ENCODE measurements at regions not wholly inside any gene's neighbourhood (a gene's known extent, or its start where the extent isn't known, plus 50 kb on each side); places are given as distances from the start of the nearest gene placed in this dataset.
"Not testable (repeated sequence)": the region's sequence is repeated elsewhere in the genome, so short reads cannot be mapped to it uniquely, and the experiment has no call there.

- Histone ChIP-seq H3K27ac (no peak overlapping the region), H3K4me3 (no peak overlapping the region), H3K9ac (no peak overlapping the region), H3K36me3 (no peaks in the 10 kb centered on the region), H3K9me3 (no peaks in the 10 kb centered on the region), H3K27me3 (no peaks in the 10 kb centered on the region), H3K4me2 (no peak overlapping the region), H4K20me1 (no peaks in the 10 kb centered on the region), H3K4me1 (no peaks in the 10 kb centered on the region)
- no peak for TF ChIP-seq Cebpa-rat (IDR thresholded peaks at IDR 0.05)
These were observed 51.8 kb upstream of the PMAIP1 start for GRCh38 chr18:59848002-59848401.

GRCh38 chr18:59847491-59847846 lies 52.3 kb upstream of the PMAIP1 start:
- H3K4me1 ChIP-seq, H3K4me2 ChIP-seq, H3K27ac ChIP-seq, H3K4me3 ChIP-seq, H4K20me1 ChIP-seq, H3K36me3 ChIP-seq, H3K9ac ChIP-seq, H3K27me3 ChIP-seq, H3K9me3 ChIP-seq: not testable (repeated sequence)

GRCh38 chr18:59846814-59847490 lies 52.8 kb upstream of the PMAIP1 start:
- Histone ChIP-seq H3K4me1 (no peaks in the 10 kb centered on the region), H3K4me2 (no peak overlapping the region), H4K20me1 (no peaks in the 10 kb centered on the region), H3K27ac (no peak overlapping the region), H3K9me3 (no peaks in the 10 kb centered on the region), H3K9ac (no peak overlapping the region), H3K36me3 (no peaks in the 10 kb centered on the region), H3K4me3 (no peak overlapping the region), H3K27me3 (no peaks in the 10 kb centered on the region)
- TF ChIP-seq Cebpa-rat (IDR thresholded peaks at IDR 0.05) = no peak

- TF ChIP-seq Cebpa-rat (IDR thresholded peaks at IDR 0.05) = no peak
- Histone ChIP-seq H3K9ac (no peak overlapping the region), H3K4me2 (no peak overlapping the region), H3K27ac (no peak overlapping the region), H3K4me3 (no peak overlapping the region), H3K27me3 (no peaks in the 10 kb centered on the region), H3K4me1 (no peaks in the 10 kb centered on the region), H3K9me3 (no peaks in the 10 kb centered on the region), H4K20me1 (no peaks in the 10 kb centered on the region), H3K36me3 (no peaks in the 10 kb centered on the region)
These were observed 56.8 kb upstream of the PMAIP1 start for GRCh38 chr18:59842947-59843346.

- Histone ChIP-seq H3K4me1 (peaks cover 20% of the 10 kb centered on the region), H3K27me3 (no peaks in the 10 kb centered on the region), H3K36me3 (no peaks in the 10 kb centered on the region), H4K20me1 (no peaks in the 10 kb centered on the region), H3K4me3 (no peak overlapping the region), H3K9me3 (no peaks in the 10 kb centered on the region), H3K4me2 (no peak overlapping the region), H3K9ac (no peak overlapping the region), H3K27ac (no peak overlapping the region)
- TF ChIP-seq Cebpa-rat (IDR thresholded peaks at IDR 0.05) = no peak
These were observed 59.7 kb upstream of the PMAIP1 start for GRCh38 chr18:59839931-59840685.

GRCh38 chr18:59839246-59839645 lies 60.5 kb upstream of the PMAIP1 start:
- TF ChIP-seq Cebpa-rat (IDR thresholded peaks at IDR 0.05) = no peak
- Histone ChIP-seq H3K4me1 (peaks cover 20% of the 10 kb centered on the region), H4K20me1 (no peaks in the 10 kb centered on the region), H3K9me3 (no peaks in the 10 kb centered on the region), H3K9ac (no peak overlapping the region), H3K36me3 (no peaks in the 10 kb centered on the region), H3K27me3 (no peaks in the 10 kb centered on the region), H3K4me3 (no peak overlapping the region), H3K4me2 (no peak overlapping the region), H3K27ac (no peak overlapping the region)

GRCh38 chr18:59837586-59837985 lies 62.2 kb upstream of the PMAIP1 start:
- H3K9me3 ChIP-seq = no peaks in the 10 kb centered on the region
- H3K4me3 ChIP-seq = no peak overlapping the region
- H3K4me2 ChIP-seq = no peak overlapping the region
- H3K36me3 ChIP-seq = no peaks in the 10 kb centered on the region
- H3K27me3 ChIP-seq = no peaks in the 10 kb centered on the region
- no peaks in the 10 kb centered on the region for H4K20me1 ChIP-seq
- H3K4me1 ChIP-seq = peaks cover 20% of the 10 kb centered on the region
- no peak overlapping the region for H3K27ac ChIP-seq
- H3K9ac ChIP-seq = no peak overlapping the region
- no peak for TF ChIP-seq Cebpa-rat (IDR thresholded peaks at IDR 0.05)

- no peak for TF ChIP-seq Cebpa-rat (IDR thresholded peaks at IDR 0.05)
- Histone ChIP-seq H3K9ac (peak overlapping the region; percentile 30; the same call in 1 of the 2 replicates), H3K36me3 (no peaks in the 10 kb centered on the region), H3K4me3 (no peak overlapping the region), H3K4me1 (peaks cover 20% of the 10 kb centered on the region), H4K20me1 (no peaks in the 10 kb centered on the region), H3K4me2 (peak overlapping the region; percentile 84), H3K27ac (peak overlapping the region; percentile 39; the same call in 1 of the 2 replicates), H3K9me3 (no peaks in the 10 kb centered on the region), H3K27me3 (no peaks in the 10 kb centered on the region)
These were observed 64.0 kb upstream of the PMAIP1 start for GRCh38 chr18:59835605-59836379.

GRCh38 chr18:59834267-59834666 lies 65.5 kb upstream of the PMAIP1 start:
- Histone ChIP-seq H3K36me3 (no peaks in the 10 kb centered on the region), H3K9me3 (no peaks in the 10 kb centered on the region), H4K20me1 (no peaks in the 10 kb centered on the region), H3K4me3 (no peak overlapping the region), H3K9ac (no peak overlapping the region), H3K4me1 (peaks cover 20% of the 10 kb centered on the region), H3K27me3 (no peaks in the 10 kb centered on the region), H3K27ac (no peak overlapping the region), H3K4me2 (no peak overlapping the region)
- TF ChIP-seq Cebpa-rat (IDR thresholded peaks at IDR 0.05) = no peak

GRCh38 chr18:59833785-59834184 lies 66.0 kb upstream of the PMAIP1 start:
- Histone ChIP-seq H3K27ac (no peak overlapping the region), H3K27me3 (no peaks in the 10 kb centered on the region), H3K9ac (no peak overlapping the region), H3K36me3 (no peaks in the 10 kb centered on the region), H3K4me2 (no peak overlapping the region), H4K20me1 (no peaks in the 10 kb centered on the region), H3K9me3 (no peaks in the 10 kb centered on the region), H3K4me3 (no peak overlapping the region), H3K4me1 (peaks cover 20% of the 10 kb centered on the region)
- TF ChIP-seq Cebpa-rat (IDR thresholded peaks at IDR 0.05) = no peak
